SH-SY5Y (cell line): ENCODE measurements at regions not wholly inside any gene's neighbourhood (a gene's known extent, or its start where the extent isn't known, plus 50 kb on each side); places are given as distances from the start of the nearest gene placed in this dataset.

Source experiments
- GATA2 ChIP-seq: IDR thresholded peaks from 2 replicates; pipeline ENCODE4 v1.6.1; 2011; ENCODE audit warnings: mild to moderate bottlenecking, low read depth, low read length
- GATA3 ChIP-seq: IDR thresholded peaks from 2 replicates; pipeline ENCODE4 v1.6.1; 2011; ENCODE audit warnings: low read depth, mild to moderate bottlenecking, low read length, moderate library complexity

GRCh38 chr4:120004054-120004453, 62.6 kb downstream of the MAD2L1 start:
- TF ChIP-seq GATA3 = no peak
- TF ChIP-seq GATA2 = no peak
